ENCODE measurements at regions not wholly inside any gene's neighbourhood (a gene's known extent, or its start where the extent isn't known, plus 50 kb on each side); places are given as distances from the start of the nearest gene placed in this dataset.
A peak's percentile ranks its signal among the peaks of the same experiment; 100 is the strongest.

GRCh38 chr3:104676241-104676640 lies 690.5 kb upstream of the ALCAM start:
- DNase-seq, result peak; percentile 75

- DNase-seq, result no peak
These were observed 688.8 kb upstream of the ALCAM start for GRCh38 chr3:104677932-104678331.

- no peak for DNase-seq
These were observed 681.2 kb upstream of the ALCAM start for GRCh38 chr3:104685492-104685891.

GRCh38 chr3:104687362-104687761 lies 679.3 kb upstream of the ALCAM start:
- no peak for DNase-seq

- no peak for DNase-seq
These were observed 670.2 kb upstream of the ALCAM start for GRCh38 chr3:104696470-104696869.

GRCh38 chr3:104711406-104711805 lies 655.3 kb upstream of the ALCAM start:
- DNase-seq, result no peak

- DNase-seq, result no peak
These were observed 650.7 kb upstream of the ALCAM start for GRCh38 chr3:104715972-104716371.

GRCh38 chr3:104717828-104718196 lies 648.9 kb upstream of the ALCAM start:
- peak; percentile 9 for DNase-seq

GRCh38 chr3:104723000-104723399 lies 643.7 kb upstream of the ALCAM start:
- no peak for DNase-seq

- no peak for DNase-seq
These were observed 635.6 kb upstream of the ALCAM start for GRCh38 chr3:104731074-104731473.

- DNase-seq, result no peak
These were observed 632.1 kb upstream of the ALCAM start for GRCh38 chr3:104734627-104735026.

GRCh38 chr3:104735691-104736090 lies 631.0 kb upstream of the ALCAM start:
- DNase-seq, result no peak

- peak; percentile 16 for DNase-seq
These were observed 628.4 kb upstream of the ALCAM start for GRCh38 chr3:104738271-104738670.

GRCh38 chr3:104740874-104741379 lies 625.8 kb upstream of the ALCAM start:
- no peak for DNase-seq

GRCh38 chr3:104742044-104742443 lies 624.7 kb upstream of the ALCAM start:
- DNase-seq, result no peak

GRCh38 chr3:104745313-104745712 lies 621.4 kb upstream of the ALCAM start:
- DNase-seq, result no peak

- DNase-seq, result no peak
These were observed 620.7 kb upstream of the ALCAM start for GRCh38 chr3:104746056-104746455.

GRCh38 chr3:104750581-104750980 lies 616.1 kb upstream of the ALCAM start:
- DNase-seq, result peak; percentile 47

- DNase-seq, result no peak
These were observed 610.9 kb upstream of the ALCAM start for GRCh38 chr3:104755791-104756190.

- DNase-seq, result peak; percentile 93
These were observed 603.7 kb upstream of the ALCAM start for GRCh38 chr3:104763007-104763406.

GRCh38 chr3:104764496-104764895 lies 602.2 kb upstream of the ALCAM start:
- no peak for DNase-seq

GRCh38 chr3:104768886-104769285 lies 597.8 kb upstream of the ALCAM start:
- DNase-seq, result peak; percentile 38

- no peak for DNase-seq
These were observed 587.4 kb upstream of the ALCAM start for GRCh38 chr3:104779324-104779723.

- DNase-seq, result no peak
These were observed 585.6 kb upstream of the ALCAM start for GRCh38 chr3:104781112-104781511.

GRCh38 chr3:104785947-104786346 lies 580.8 kb upstream of the ALCAM start:
- DNase-seq, result peak; percentile 44

GRCh38 chr3:104787306-104787705 lies 579.4 kb upstream of the ALCAM start:
- no peak for DNase-seq
